Right lobe of liver (tissue), 4 donors: ENCODE measurements at regions not wholly inside any gene's neighbourhood (a gene's known extent, or its start where the extent isn't known, plus 50 kb on each side); places are given as distances from the start of the nearest gene placed in this dataset.

Source experiments
- CTCF ChIP-seq, 4 donors: fragments of 200-600 bp in 3 of 4; fragments of 450-650 bp in 1 of 4; IDR thresholded peaks; one replicate each; pipeline versions ENCODE4 v1.5.1 to v1.8.0; 2016 to 2022; ENCODE audit warnings: antibody characterized with exemption in 4 of 4, mild to moderate bottlenecking in 2 of 4
- POLR2A ChIP-seq: fragments of 450-650 bp; IDR thresholded peaks from one replicate; pipeline ENCODE4 v1.6.1; 2017; ENCODE audit warnings: antibody characterized with exemption, mild to moderate bottlenecking
- donor health status: DM: no; HTN: no; CAD: no.
- donor health status: DM: no; HTN: no; CAD: no.
- donor health status: DM: no; HTN: yes; CAD: no.

GRCh38 chr16:49937886-49938285 lies 82.0 kb upstream of the ZNF423 start:
- no peak for TF ChIP-seq CTCF (IDR thresholded peaks at IDR 0.05)
- no peak for TF ChIP-seq POLR2A
